SH-SY5Y (cell line): ENCODE measurements at regions not wholly inside any gene's neighbourhood (a gene's known extent, or its start where the extent isn't known, plus 50 kb on each side); places are given as distances from the start of the nearest gene placed in this dataset.

Experiments used
- GATA2 ChIP-seq: IDR thresholded peaks from 2 replicates; pipeline ENCODE4 v1.6.1; 2011; ENCODE audit warnings: mild to moderate bottlenecking, low read depth, low read length
- GATA3 ChIP-seq: IDR thresholded peaks from 2 replicates; pipeline ENCODE4 v1.6.1; 2011; ENCODE audit warnings: low read depth, mild to moderate bottlenecking, low read length, moderate library complexity

DNA sequence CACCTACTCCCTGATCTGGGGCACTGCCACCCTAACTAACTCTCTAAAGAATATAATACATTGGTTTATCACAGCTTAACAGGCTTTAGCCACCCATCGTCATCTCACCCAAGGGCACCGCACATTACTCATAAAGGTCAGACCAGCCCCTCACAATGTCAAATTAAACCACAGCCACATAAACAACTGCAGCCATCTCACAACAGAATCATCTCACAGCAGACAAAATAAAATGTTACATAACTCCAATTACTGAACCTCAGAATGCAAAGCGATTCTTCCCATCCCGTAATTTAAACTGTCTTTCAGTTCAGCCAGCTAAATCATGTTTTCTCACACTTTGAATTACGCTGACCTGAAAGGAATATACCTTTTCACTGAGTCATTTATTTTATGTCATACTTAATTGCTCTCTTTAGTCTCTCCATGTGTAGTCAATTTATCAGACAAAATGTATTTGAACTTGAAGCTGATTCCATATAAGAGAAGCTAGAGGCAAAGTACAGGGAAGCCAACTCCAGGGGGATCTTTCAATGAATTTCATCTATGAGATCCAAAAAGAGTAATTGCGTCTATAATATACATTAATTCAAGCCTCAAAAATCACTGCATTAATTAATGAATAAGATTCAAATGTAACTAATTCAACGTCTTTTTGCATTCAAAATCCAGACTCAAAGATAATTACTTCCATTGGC, 96.9 kb upstream of the NEBL start:
- TF ChIP-seq GATA2 (no peak), GATA3 (no peak)
